H4 (cell line): ENCODE measurements at regions not wholly inside any gene's neighbourhood (a gene's known extent, or its start where the extent isn't known, plus 50 kb on each side); places are given as distances from the start of the nearest gene placed in this dataset.

Source experiments
- DNase-seq: peaks from one replicate; pipeline ENCODE4 v3.0.0-alpha.2; 2015; ENCODE audit warnings: low spot score

- no peak for DNase-seq
These were observed 92.4 kb upstream of the DNAJC19 start for GRCh38 chr3:181081930-181082329.

GRCh38 chr3:181076558-181076957 is 87.0 kb upstream of the DNAJC19 start:
- no peak for DNase-seq

DNA sequence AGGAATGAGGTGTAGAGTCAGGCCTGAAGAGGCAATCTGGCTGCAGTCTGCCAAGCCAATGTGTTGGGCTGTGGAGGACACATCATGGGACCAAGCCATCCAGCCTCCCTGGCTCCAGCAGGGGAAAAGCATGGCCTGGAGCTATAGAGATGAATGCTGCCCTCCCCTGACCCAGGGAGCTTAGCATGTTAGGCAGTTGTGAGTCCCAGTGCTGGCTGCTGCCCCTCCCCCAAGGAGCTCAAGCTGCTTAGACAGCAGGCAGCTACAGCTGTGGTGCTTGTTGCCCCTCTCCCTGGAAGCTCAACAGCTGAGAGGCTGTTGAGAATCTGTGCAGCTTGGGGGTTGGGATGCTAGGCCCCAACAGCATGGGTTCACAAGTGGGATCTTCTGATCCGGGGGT is 85.6 kb upstream of the DNAJC19 start:
- no peak for DNase-seq

DNA sequence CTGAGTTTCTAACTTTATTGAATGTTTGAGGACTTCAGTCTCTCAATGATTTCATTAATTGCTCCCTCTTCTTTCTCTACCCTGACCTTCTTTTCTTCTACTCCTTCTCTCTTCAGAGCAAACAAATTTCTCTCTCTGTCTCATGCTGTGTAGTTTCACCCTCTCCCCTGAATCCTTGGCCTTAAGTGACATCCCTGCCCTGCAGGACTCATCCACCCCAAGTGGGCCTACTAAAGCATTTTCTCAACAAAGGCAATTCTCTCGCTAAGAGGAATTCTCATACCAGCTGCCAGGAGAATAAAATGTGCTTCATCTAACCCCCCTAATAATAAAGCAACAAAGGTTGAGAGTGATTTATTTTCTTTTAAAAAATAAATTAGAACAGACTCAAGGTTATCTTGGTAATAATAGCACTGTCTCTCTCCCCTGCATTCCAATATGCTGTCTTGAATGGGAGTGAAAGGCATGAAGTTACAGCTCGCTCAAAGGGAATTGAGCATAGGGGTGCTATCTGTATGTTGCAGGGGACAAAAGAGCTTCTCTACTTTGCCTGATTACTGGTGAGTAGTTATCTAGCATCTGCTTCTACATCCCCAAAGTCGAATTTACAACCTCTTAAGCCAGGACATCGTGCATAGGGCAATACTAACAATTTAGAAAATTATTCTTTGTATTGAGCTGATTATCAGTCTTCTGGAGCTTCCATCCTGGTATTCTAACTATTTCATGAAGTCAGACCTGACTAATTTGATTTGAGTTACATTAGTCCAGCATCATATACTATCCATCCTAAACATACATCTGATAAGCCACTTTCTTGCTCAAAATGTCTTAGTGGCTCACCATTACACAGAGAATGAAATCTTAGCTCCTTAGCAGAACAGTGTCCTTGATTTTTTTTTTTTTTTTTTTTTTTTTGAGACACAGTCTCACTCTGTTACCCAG is 76.9 kb upstream of the DNAJC19 start:
- DNase-seq, result no peak

DNA sequence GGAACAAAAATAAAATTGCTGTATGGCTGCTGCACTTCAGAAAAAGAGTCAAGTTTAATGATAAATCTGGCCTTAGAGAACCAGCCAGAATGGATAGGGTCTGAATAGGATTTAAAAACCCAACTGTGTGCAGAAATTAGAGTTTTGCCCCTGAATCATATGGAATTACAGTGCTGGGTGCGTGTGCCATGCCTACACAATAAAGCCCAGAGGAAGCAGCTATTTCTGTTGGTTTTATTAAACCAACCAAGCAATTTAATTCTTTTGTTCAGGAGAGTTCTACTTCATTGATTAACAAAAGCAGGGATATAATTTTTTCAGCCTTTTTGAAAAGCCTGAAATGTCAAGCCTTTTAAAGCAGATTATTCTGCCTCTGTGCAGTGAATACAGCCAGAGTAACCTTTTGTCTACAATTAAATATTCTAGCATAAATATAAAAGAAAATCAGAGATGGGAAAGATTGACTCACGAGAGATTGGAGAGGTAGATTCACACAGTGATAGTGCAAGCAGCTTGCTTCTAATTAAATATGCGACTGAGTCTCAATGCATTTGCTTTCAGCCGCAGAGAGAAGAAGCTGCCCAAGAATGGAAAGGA is 66.7 kb upstream of the DNAJC19 start:
- DNase-seq, result no peak

GRCh38 chr3:181054538-181054937 is 65.0 kb upstream of the DNAJC19 start:
- no peak for DNase-seq

- no peak for DNase-seq
These were observed 62.7 kb upstream of the DNAJC19 start for GRCh38 chr3:181052256-181052655.

- DNase-seq, result no peak
These were observed 61.2 kb upstream of the DNAJC19 start for GRCh38 chr3:181050738-181051137.

GRCh38 chr3:181040030-181040429 is 50.5 kb upstream of the DNAJC19 start:
- no peak for DNase-seq
